ENCODE measurements at regions not wholly inside any gene's neighbourhood (a gene's known extent, or its start where the extent isn't known, plus 50 kb on each side); places are given as distances from the start of the nearest gene placed in this dataset.
"Not testable (repeated sequence)": the region's sequence is repeated elsewhere in the genome, so short reads cannot be mapped to it uniquely, and the experiment has no call there.

GRCh38 chr14:22251090-22251489 is 337.9 kb downstream of the DAD1 start:
- no peak for DNase-seq (ENCODE audit: low spot score)

GRCh38 chr14:22249770-22250169 is 339.3 kb downstream of the DAD1 start:
- no peak for DNase-seq (ENCODE audit: low spot score)

GRCh38 chr14:22243971-22244581 is 344.9 kb downstream of the DAD1 start:
- no peak for DNase-seq (ENCODE audit: low spot score)

GRCh38 chr14:22238320-22238719 is 350.7 kb downstream of the DAD1 start:
- not testable (repeated sequence) for DNase-seq (ENCODE audit: low spot score)

- DNase-seq (ENCODE audit: low spot score) = no peak
These were observed 355.6 kb downstream of the DAD1 start for GRCh38 chr14:22233377-22233776.

GRCh38 chr14:22232933-22233332 is 356.1 kb downstream of the DAD1 start:
- no peak for DNase-seq (ENCODE audit: low spot score)

- DNase-seq (ENCODE audit: low spot score) = no peak
These were observed 356.5 kb downstream of the DAD1 start for GRCh38 chr14:22232486-22232885.

- no peak for DNase-seq (ENCODE audit: low spot score)
These were observed 358.0 kb downstream of the DAD1 start for GRCh38 chr14:22231018-22231417.

GRCh38 chr14:22230517-22230916 is 358.5 kb downstream of the DAD1 start:
- DNase-seq (ENCODE audit: low spot score) = no peak

- no peak for DNase-seq (ENCODE audit: low spot score)
These were observed 361.9 kb downstream of the DAD1 start for GRCh38 chr14:22227084-22227483.

GRCh38 chr14:22226381-22226780 is 362.6 kb downstream of the DAD1 start:
- DNase-seq (ENCODE audit: low spot score) = no peak

- peak; percentile 15 for DNase-seq (ENCODE audit: low spot score)
These were observed 363.4 kb downstream of the DAD1 start for GRCh38 chr14:22225516-22226140.

GRCh38 chr14:22221508-22221907 is 367.5 kb downstream of the DAD1 start:
- DNase-seq (ENCODE audit: low spot score) = peak; percentile 29

GRCh38 chr14:22220427-22220826 is 368.6 kb downstream of the DAD1 start:
- DNase-seq (ENCODE audit: low spot score) = no peak

- no peak for DNase-seq (ENCODE audit: low spot score)
These were observed 370.3 kb downstream of the DAD1 start for GRCh38 chr14:22218728-22219127.

GRCh38 chr14:22213120-22213519 is 375.9 kb downstream of the DAD1 start:
- DNase-seq (ENCODE audit: low spot score) = no peak

- DNase-seq (ENCODE audit: low spot score) = no peak
These were observed 378.1 kb downstream of the DAD1 start for GRCh38 chr14:22210906-22211305.

- no peak for DNase-seq (ENCODE audit: low spot score)
These were observed 379.0 kb downstream of the DAD1 start for GRCh38 chr14:22210026-22210425.

- DNase-seq (ENCODE audit: low spot score) = no peak
These were observed 386.0 kb downstream of the DAD1 start for GRCh38 chr14:22203036-22203435.

GRCh38 chr14:22202313-22202712 is 386.7 kb downstream of the DAD1 start:
- DNase-seq (ENCODE audit: low spot score) = no peak

- DNase-seq (ENCODE audit: low spot score) = peak; percentile 39
These were observed 387.9 kb downstream of the DAD1 start for GRCh38 chr14:22200977-22201605.

GRCh38 chr14:22200131-22200530 is 388.9 kb downstream of the DAD1 start:
- DNase-seq (ENCODE audit: low spot score) = not testable (repeated sequence)

- no peak for DNase-seq (ENCODE audit: low spot score)
These were observed 394.4 kb downstream of the DAD1 start for GRCh38 chr14:22194664-22195063.

Measured in AG08396 (cell line).